HG03039 (cell line): ENCODE measurements at regions not wholly inside any gene's neighbourhood (a gene's known extent, or its start where the extent isn't known, plus 50 kb on each side); places are given as distances from the start of the nearest gene placed in this dataset.
A peak's percentile ranks its signal among the peaks of the same experiment; 100 is the strongest.

Experiments
- ATAC-seq: cut with Tn5 transposase; IDR thresholded peaks from one replicate; pipeline ENCODE4 v1.9.1; 2021; ENCODE audit warnings: mild to moderate bottlenecking, moderate library complexity; ENCODE audit not compliant: unreplicated experiment

GRCh38 chr10:108409306-108409705 is 1244.8 kb upstream of the SORCS1 start:
- no peak for ATAC-seq

GRCh38 chr10:108404155-108404554 is 1239.6 kb upstream of the SORCS1 start:
- no peak for ATAC-seq

GRCh38 chr10:108399465-108399864 is 1235.0 kb upstream of the SORCS1 start:
- ATAC-seq: no peak

GRCh38 chr10:108393089-108393488 is 1228.6 kb upstream of the SORCS1 start:
- ATAC-seq: no peak

- ATAC-seq: no peak
Measured at GRCh38 chr10:108392286-108392685, 1227.8 kb upstream of the SORCS1 start.

- no peak for ATAC-seq
Measured at GRCh38 chr10:108388706-108389105, 1224.2 kb upstream of the SORCS1 start.

GRCh38 chr10:108385963-108386362 is 1221.5 kb upstream of the SORCS1 start:
- no peak for ATAC-seq

GRCh38 chr10:108384378-108384777 is 1219.9 kb upstream of the SORCS1 start:
- no peak for ATAC-seq

GRCh38 chr10:108378779-108379178 is 1214.3 kb upstream of the SORCS1 start:
- ATAC-seq: no peak

- ATAC-seq: no peak
Measured at GRCh38 chr10:108375691-108376090, 1211.2 kb upstream of the SORCS1 start.

- no peak for ATAC-seq
Measured at GRCh38 chr10:108374991-108375390, 1210.5 kb upstream of the SORCS1 start.

- no peak for ATAC-seq
Measured at GRCh38 chr10:108365541-108365940, 1201.0 kb upstream of the SORCS1 start.

GRCh38 chr10:108363576-108363975 is 1199.1 kb upstream of the SORCS1 start:
- ATAC-seq: no peak

- ATAC-seq: no peak
Measured at GRCh38 chr10:108362961-108363360, 1198.5 kb upstream of the SORCS1 start.

- ATAC-seq: no peak
Measured at GRCh38 chr10:108362296-108362695, 1197.8 kb upstream of the SORCS1 start.

- no peak for ATAC-seq
Measured at GRCh38 chr10:108360187-108360586, 1195.7 kb upstream of the SORCS1 start.

- peak; percentile 87 for ATAC-seq
Measured at GRCh38 chr10:108358912-108359311, 1194.4 kb upstream of the SORCS1 start.

- ATAC-seq: no peak
Measured at GRCh38 chr10:108352771-108353170, 1188.3 kb upstream of the SORCS1 start.

GRCh38 chr10:108348215-108348614 is 1183.7 kb upstream of the SORCS1 start:
- ATAC-seq: no peak

GRCh38 chr10:108346066-108346465 is 1181.6 kb upstream of the SORCS1 start:
- ATAC-seq: no peak

GRCh38 chr10:108338146-108338545 is 1173.6 kb upstream of the SORCS1 start:
- ATAC-seq: no peak

GRCh38 chr10:108336836-108337235 is 1172.3 kb upstream of the SORCS1 start:
- ATAC-seq: no peak

GRCh38 chr10:108327706-108328105 is 1163.2 kb upstream of the SORCS1 start:
- no peak for ATAC-seq
